ENCODE measurements at regions not wholly inside any gene's neighbourhood (a gene's known extent, or its start where the extent isn't known, plus 50 kb on each side); places are given as distances from the start of the nearest gene placed in this dataset.

GRCh38 chr4:1512738-1513660, 106.8 kb upstream of the NKX1-1 start:
- H3K9me3 ChIP-seq (ENCODE audit: control extremely low read depth in 1 of 5, control insufficient read depth in 4 of 5, insufficient read depth in 2 of 5, low read depth in 1 of 5, low read length in 4 of 5): peaks cover 0 to 6% (median 0%) of the 10 kb centered on the region in 5 experiments
- peak; percentile 46 to 59 (median 58) for DNase-seq
- CTCF ChIA-PET: interaction anchor here (0.9 to 1.5 kb wide), 9 partner anchors 9 to 384 kb away, joined by 3 to 6 read pairs (median 3); no protein-coding TSS in a partner anchor
- H3K36me3 ChIP-seq (ENCODE audit: control insufficient read depth in 4 of 4, insufficient read depth in 4 of 4, low read length in 3 of 4): no peaks in the 10 kb centered on the region
- WGBS (ENCODE audit: insufficient coverage): 10% methylated on average over 68 of the region's 78 CpGs
- POLR2A ChIA-PET: interaction anchor here (1.5 kb wide), 1 partner anchor 157 kb away, joined by 3 read pairs; no protein-coding TSS in a partner anchor
- H3K27me3 ChIP-seq (replicated peaks in 2 of 5; ENCODE audit: control insufficient read depth in 4 of 5, insufficient read depth in 5 of 5, low read length in 4 of 5): peaks cover 0 to 66% (median 5%) of the 10 kb centered on the region in 5 experiments
- H3K4me3 ChIP-seq (ENCODE audit: control insufficient read depth in 1 of 7, extremely low read depth in 1 of 7, insufficient read depth in 4 of 7, low read depth in 2 of 7, low read length in 6 of 7): peak overlapping the region in 3 of 7 experiments; percentile 9 to 50 (median 49)
- peaks cover 0 to 5% (median 2%) of the 10 kb centered on the region in 4 experiments for H3K4me1 ChIP-seq (ENCODE audit: control extremely low read depth in 1 of 4, control insufficient read depth in 4 of 4, insufficient read depth in 4 of 4, low read length in 3 of 4)
- no peak overlapping the region for H3K27ac ChIP-seq (ENCODE audit: insufficient read depth in 1 of 2, low read depth in 1 of 2, low read length in 2 of 2, poor library complexity in 1 of 2, severe bottlenecking in 2 of 2)

GRCh38 chr4:1512051-1512737, 106.0 kb upstream of the NKX1-1 start:
- peaks cover 0 to 6% (median 0%) of the 10 kb centered on the region in 5 experiments for H3K9me3 ChIP-seq (ENCODE audit: control extremely low read depth in 1 of 5, control insufficient read depth in 4 of 5, insufficient read depth in 2 of 5, low read depth in 1 of 5, low read length in 4 of 5)
- no peak for DNase-seq
- CTCF ChIA-PET: interaction anchor here (0.9 to 1.1 kb wide), 2 partner anchors 36 to 383 kb away, joined by 3 read pairs; no protein-coding TSS in a partner anchor
- H3K27ac ChIP-seq (ENCODE audit: insufficient read depth in 1 of 2, low read depth in 1 of 2, low read length in 2 of 2, poor library complexity in 1 of 2, severe bottlenecking in 2 of 2): no peak overlapping the region
- peaks cover 0 to 5% (median 2%) of the 10 kb centered on the region in 4 experiments for H3K4me1 ChIP-seq (ENCODE audit: control extremely low read depth in 1 of 4, control insufficient read depth in 4 of 4, insufficient read depth in 4 of 4, low read length in 3 of 4)
- 83% methylated on average over 25 of the region's 29 CpGs for WGBS (ENCODE audit: insufficient coverage)
- peak overlapping the region in 2 of 7 experiments; percentile 13 to 31 for H3K4me3 ChIP-seq (ENCODE audit: control insufficient read depth in 1 of 7, extremely low read depth in 1 of 7, insufficient read depth in 4 of 7, low read depth in 2 of 7, low read length in 6 of 7)
- POLR2A ChIA-PET: no interaction called here
- no peaks in the 10 kb centered on the region for H3K36me3 ChIP-seq (ENCODE audit: control insufficient read depth in 4 of 4, insufficient read depth in 4 of 4, low read length in 3 of 4)
- H3K27me3 ChIP-seq (replicated peaks in 2 of 5; ENCODE audit: control insufficient read depth in 4 of 5, insufficient read depth in 5 of 5, low read length in 4 of 5): peaks cover 0 to 66% (median 5%) of the 10 kb centered on the region in 5 experiments

- POLR2A ChIA-PET: no interaction called here
- DNase-seq: peak; percentile 46 to 74 (median 61)
- Histone ChIP-seq H3K9me3 (ENCODE audit: control extremely low read depth in 1 of 5, control insufficient read depth in 4 of 5, insufficient read depth in 2 of 5, low read depth in 1 of 5, low read length in 4 of 5) (peaks cover 0 to 6% (median 0%) of the 10 kb centered on the region in 5 experiments), H3K27ac (ENCODE audit: insufficient read depth in 1 of 2, low read depth in 1 of 2, low read length in 2 of 2, poor library complexity in 1 of 2, severe bottlenecking in 2 of 2) (no peak overlapping the region), H3K4me3 (ENCODE audit: control insufficient read depth in 1 of 7, extremely low read depth in 1 of 7, insufficient read depth in 4 of 7, low read depth in 2 of 7, low read length in 6 of 7) (no peak overlapping the region), H3K4me1 (ENCODE audit: control extremely low read depth in 1 of 4, control insufficient read depth in 4 of 4, insufficient read depth in 4 of 4, low read length in 3 of 4) (peaks cover 0 to 5% (median 2%) of the 10 kb centered on the region in 4 experiments), H3K36me3 (ENCODE audit: control insufficient read depth in 4 of 4, insufficient read depth in 4 of 4, low read length in 3 of 4) (no peaks in the 10 kb centered on the region), H3K27me3 (replicated peaks in 2 of 5; ENCODE audit: control insufficient read depth in 4 of 5, insufficient read depth in 5 of 5, low read length in 4 of 5) (peaks cover 0 to 66% (median 5%) of the 10 kb centered on the region in 5 experiments)
- CTCF ChIA-PET: interaction anchor here (1.1 kb wide), 1 partner anchor 37 kb away, joined by 3 read pairs; no protein-coding TSS in a partner anchor
- 95% methylated on average over 21 of the region's 22 CpGs for WGBS (ENCODE audit: insufficient coverage)
Observed at GRCh38 chr4:1511441-1512041, 105.3 kb upstream of the NKX1-1 start.

- Histone ChIP-seq H3K27me3 (replicated peaks in 2 of 5; ENCODE audit: control insufficient read depth in 4 of 5, insufficient read depth in 5 of 5, low read length in 4 of 5) (peaks cover 0 to 66% (median 5%) of the 10 kb centered on the region in 5 experiments), H3K4me3 (ENCODE audit: control insufficient read depth in 1 of 7, extremely low read depth in 1 of 7, insufficient read depth in 4 of 7, low read depth in 2 of 7, low read length in 6 of 7) (no peak overlapping the region), H3K36me3 (ENCODE audit: control insufficient read depth in 4 of 4, insufficient read depth in 4 of 4, low read length in 3 of 4) (no peaks in the 10 kb centered on the region), H3K4me1 (ENCODE audit: control extremely low read depth in 1 of 4, control insufficient read depth in 4 of 4, insufficient read depth in 4 of 4, low read length in 3 of 4) (peaks cover 0 to 5% (median 2%) of the 10 kb centered on the region in 4 experiments), H3K9me3 (ENCODE audit: control extremely low read depth in 1 of 5, control insufficient read depth in 4 of 5, insufficient read depth in 2 of 5, low read depth in 1 of 5, low read length in 4 of 5) (peaks cover 0 to 6% (median 0%) of the 10 kb centered on the region in 5 experiments), H3K27ac (ENCODE audit: insufficient read depth in 1 of 2, low read depth in 1 of 2, low read length in 2 of 2, poor library complexity in 1 of 2, severe bottlenecking in 2 of 2) (no peak overlapping the region)
- ChIA-PET POLR2A (no interaction called here), CTCF (interaction anchor here (1.1 kb wide), 1 partner anchor 37 kb away, joined by 3 read pairs; no protein-coding TSS in a partner anchor)
- no peak for DNase-seq
- 98% methylated on average over 15 of the region's 15 CpGs for WGBS (ENCODE audit: insufficient coverage)
Observed at GRCh38 chr4:1510931-1511330, 104.7 kb upstream of the NKX1-1 start.

- Histone ChIP-seq H3K9me3 (ENCODE audit: control extremely low read depth in 1 of 5, control insufficient read depth in 4 of 5, insufficient read depth in 2 of 5, low read depth in 1 of 5, low read length in 4 of 5) (peaks cover 0 to 6% (median 0%) of the 10 kb centered on the region in 5 experiments), H3K27me3 (replicated peaks in 2 of 5; ENCODE audit: control insufficient read depth in 4 of 5, insufficient read depth in 5 of 5, low read length in 4 of 5) (peaks cover 0 to 65% (median 7%) of the 10 kb centered on the region in 5 experiments), H3K27ac (ENCODE audit: insufficient read depth in 1 of 2, low read depth in 1 of 2, low read length in 2 of 2, poor library complexity in 1 of 2, severe bottlenecking in 2 of 2) (no peak overlapping the region), H3K4me3 (ENCODE audit: control insufficient read depth in 1 of 7, extremely low read depth in 1 of 7, insufficient read depth in 4 of 7, low read depth in 2 of 7, low read length in 6 of 7) (no peak overlapping the region), H3K36me3 (ENCODE audit: control insufficient read depth in 4 of 4, insufficient read depth in 4 of 4, low read length in 3 of 4) (no peaks in the 10 kb centered on the region), H3K4me1 (ENCODE audit: control extremely low read depth in 1 of 4, control insufficient read depth in 4 of 4, insufficient read depth in 4 of 4, low read length in 3 of 4) (peaks cover 0 to 5% (median 2%) of the 10 kb centered on the region in 4 experiments)
- WGBS (ENCODE audit: insufficient coverage): 88% methylated on average over 6 of the region's 9 CpGs
- DNase-seq: no peak
- ChIA-PET CTCF (no interaction called here), POLR2A (no interaction called here)
Observed at GRCh38 chr4:1509366-1509765, 103.1 kb upstream of the NKX1-1 start.

GRCh38 chr4:1508161-1509160, 102.2 kb upstream of the NKX1-1 start:
- Histone ChIP-seq H3K4me1 (ENCODE audit: control extremely low read depth in 1 of 4, control insufficient read depth in 4 of 4, insufficient read depth in 4 of 4, low read length in 3 of 4) (peaks cover 0 to 5% (median 2%) of the 10 kb centered on the region in 4 experiments), H3K9me3 (ENCODE audit: control extremely low read depth in 1 of 5, control insufficient read depth in 4 of 5, insufficient read depth in 2 of 5, low read depth in 1 of 5, low read length in 4 of 5) (peaks cover 0 to 6% (median 0%) of the 10 kb centered on the region in 5 experiments), H3K27ac (ENCODE audit: insufficient read depth in 1 of 2, low read depth in 1 of 2, low read length in 2 of 2, poor library complexity in 1 of 2, severe bottlenecking in 2 of 2) (no peak overlapping the region), H3K27me3 (replicated peaks in 2 of 5; ENCODE audit: control insufficient read depth in 4 of 5, insufficient read depth in 5 of 5, low read length in 4 of 5) (peaks cover 0 to 59% (median 5%) of the 10 kb centered on the region in 5 experiments), H3K36me3 (ENCODE audit: control insufficient read depth in 4 of 4, insufficient read depth in 4 of 4, low read length in 3 of 4) (no peaks in the 10 kb centered on the region), H3K4me3 (ENCODE audit: control insufficient read depth in 1 of 7, extremely low read depth in 1 of 7, insufficient read depth in 4 of 7, low read depth in 2 of 7, low read length in 6 of 7) (no peak overlapping the region)
- ChIA-PET POLR2A (no interaction called here), CTCF (no interaction called here)
- DNase-seq: no peak
- WGBS (ENCODE audit: insufficient coverage): 71% methylated on average over 20 of the region's 26 CpGs
